SJSA1 (cell line): ENCODE measurements at regions not wholly inside any gene's neighbourhood (a gene's known extent, or its start where the extent isn't known, plus 50 kb on each side); places are given as distances from the start of the nearest gene placed in this dataset.
"Not testable (repeated sequence)": the region's sequence is repeated elsewhere in the genome, so short reads cannot be mapped to it uniquely, and the experiment has no call there.

Experiments used
- DNase-seq, 2 experiments: peaks; one replicate each; pipeline ENCODE4 v3.0.0-alpha.2; 2015 to 2020; ENCODE audit warnings: low spot score in 2 of 2, low read depth in 1 of 2
- H3K27ac ChIP-seq: fragments of 250-450 bp; sonication (Bioruptor Pico); 2 replicates; pipeline ENCODE4 v1.5.1; 2020; ENCODE audit warnings: mild to moderate bottlenecking, moderate library complexity
- H3K27me3 ChIP-seq: fragments of 250-450 bp; sonication (Bioruptor Pico); replicated peaks from 2 replicates; pipeline ENCODE4 v1.5.1; 2020; ENCODE audit warnings: mild to moderate bottlenecking, moderate library complexity
- H3K36me3 ChIP-seq: fragments of 250-450 bp; sonication (Bioruptor Pico); 2 replicates; pipeline ENCODE4 v1.5.1; 2020; ENCODE audit warnings: mild to moderate bottlenecking
- H3K4me1 ChIP-seq: fragments of 250-450 bp; sonication (Bioruptor Pico); replicated peaks from 2 replicates; pipeline ENCODE4 v1.6.1; 2021; ENCODE audit warnings: mild to moderate bottlenecking
- H3K4me3 ChIP-seq: fragments of 250-450 bp; sonication (Bioruptor Pico); 2 replicates; pipeline ENCODE4 v1.5.1; 2020; ENCODE audit warnings: mild to moderate bottlenecking
- H3K9me3 ChIP-seq: fragments of 250-450 bp; sonication (Bioruptor Pico); replicated peaks from 2 replicates; pipeline ENCODE4 v1.5.1; 2020; ENCODE audit warnings: mild to moderate bottlenecking

DNA sequence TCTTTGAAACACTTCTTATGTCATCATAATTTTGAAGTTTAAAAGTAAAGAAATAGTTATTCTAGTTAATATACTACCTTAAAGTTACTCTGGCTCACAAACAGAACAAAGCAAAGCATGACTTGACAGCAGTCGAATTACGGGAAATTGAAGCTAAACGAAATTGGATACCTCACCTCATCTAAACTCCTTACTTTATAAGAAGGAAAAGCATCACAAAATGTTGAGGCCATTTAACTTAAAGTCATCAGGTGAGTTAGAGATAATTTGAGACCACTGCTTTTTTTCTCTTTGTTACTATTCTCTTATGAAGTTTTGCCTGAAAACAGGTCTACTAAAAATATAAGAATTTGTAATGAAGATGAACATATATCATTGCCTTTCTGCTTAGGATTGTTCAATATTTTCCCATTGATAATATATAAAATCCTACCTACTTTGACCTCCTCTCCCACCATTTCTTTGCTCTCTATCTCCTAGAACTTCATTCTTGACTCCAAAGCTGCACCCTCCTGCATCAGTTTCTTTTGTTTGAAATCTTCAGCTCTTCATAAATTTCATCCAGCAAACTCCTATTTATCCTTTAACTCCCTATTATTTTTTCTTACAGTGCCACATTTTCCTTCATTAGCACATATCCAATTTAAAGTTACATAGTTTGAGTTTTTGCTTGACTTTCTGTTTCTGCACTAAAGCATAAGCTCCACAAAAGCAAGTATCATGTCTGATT, 510.7 kb upstream of the ZNF337 start:
- DNase-seq, result no peak
- Histone ChIP-seq H3K4me1 (peaks cover 8% of the 10 kb centered on the region), H3K27ac (no peak overlapping the region), H3K9me3 (peaks cover 6% of the 10 kb centered on the region), H3K4me3 (no peak overlapping the region), H3K27me3 (peaks cover 17% of the 10 kb centered on the region), H3K36me3 (no peaks in the 10 kb centered on the region)

DNA sequence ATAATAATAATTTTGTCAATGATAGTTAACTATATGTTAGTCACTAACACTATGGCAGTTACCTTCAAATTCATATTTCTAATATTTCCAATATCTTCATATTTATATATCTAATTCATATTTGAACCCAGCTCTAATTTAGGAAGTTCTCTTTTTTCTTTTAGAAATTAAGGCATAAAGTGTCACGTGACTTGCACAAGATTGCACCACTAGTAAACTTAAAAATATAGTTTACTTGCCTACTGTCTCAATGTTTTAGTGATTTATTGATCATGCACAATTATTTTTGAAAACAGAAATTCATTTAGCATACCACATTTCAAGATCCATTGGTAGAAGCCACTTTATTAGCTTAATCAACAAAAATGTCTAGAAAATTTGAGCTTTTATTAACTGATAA, 508.7 kb upstream of the ZNF337 start:
- DNase-seq, result no peak
- Histone ChIP-seq H3K36me3 (no peaks in the 10 kb centered on the region), H3K4me3 (no peak overlapping the region), H3K4me1 (peaks cover 8% of the 10 kb centered on the region), H3K27ac (no peak overlapping the region), H3K27me3 (peaks cover 17% of the 10 kb centered on the region), H3K9me3 (peaks cover 6% of the 10 kb centered on the region)

DNA sequence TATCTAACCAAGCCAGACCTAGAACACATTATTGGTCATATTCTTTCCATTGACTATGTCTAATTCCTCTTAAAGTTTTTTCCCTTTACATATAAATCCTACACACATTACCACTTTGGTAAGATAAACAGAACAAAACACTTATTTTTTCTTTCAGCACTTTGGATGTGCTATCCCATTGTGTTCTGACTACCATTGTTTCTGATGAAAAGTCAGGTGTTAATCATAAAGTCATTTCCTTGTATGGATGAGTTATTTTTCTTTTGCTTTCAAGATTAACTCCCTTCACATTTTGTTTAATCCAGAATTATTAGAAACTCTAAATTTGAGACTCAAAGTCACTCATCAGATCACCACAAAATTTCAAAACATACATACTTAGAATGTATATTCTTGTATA, 504.4 kb upstream of the ZNF337 start:
- not testable (repeated sequence) for H3K27me3 ChIP-seq, H3K9me3 ChIP-seq, H3K27ac ChIP-seq, H3K36me3 ChIP-seq, H3K4me3 ChIP-seq, DNase-seq, H3K4me1 ChIP-seq

DNA sequence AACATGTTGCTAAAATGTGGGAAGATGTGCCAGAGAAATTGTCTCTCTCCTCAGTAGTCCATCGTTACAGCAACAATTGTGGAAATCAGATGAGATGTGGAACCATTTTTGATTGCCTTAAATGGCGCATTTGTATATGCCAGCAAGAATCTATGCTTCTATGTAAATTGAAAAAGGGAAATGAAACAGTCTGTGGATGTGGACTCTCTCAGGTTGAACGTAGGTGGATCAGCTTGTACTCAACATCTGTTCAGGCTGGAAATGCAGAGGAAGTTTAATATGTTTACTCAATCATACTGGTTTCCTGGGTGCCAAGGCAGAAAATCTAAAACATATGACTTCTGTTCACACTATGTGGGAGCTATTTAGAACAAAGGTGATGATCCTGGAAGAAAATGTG, 490.7 kb upstream of the ZNF337 start:
- not testable (repeated sequence) for H3K36me3 ChIP-seq, H3K9me3 ChIP-seq, H3K4me3 ChIP-seq, H3K27me3 ChIP-seq, H3K4me1 ChIP-seq, H3K27ac ChIP-seq, DNase-seq

DNA sequence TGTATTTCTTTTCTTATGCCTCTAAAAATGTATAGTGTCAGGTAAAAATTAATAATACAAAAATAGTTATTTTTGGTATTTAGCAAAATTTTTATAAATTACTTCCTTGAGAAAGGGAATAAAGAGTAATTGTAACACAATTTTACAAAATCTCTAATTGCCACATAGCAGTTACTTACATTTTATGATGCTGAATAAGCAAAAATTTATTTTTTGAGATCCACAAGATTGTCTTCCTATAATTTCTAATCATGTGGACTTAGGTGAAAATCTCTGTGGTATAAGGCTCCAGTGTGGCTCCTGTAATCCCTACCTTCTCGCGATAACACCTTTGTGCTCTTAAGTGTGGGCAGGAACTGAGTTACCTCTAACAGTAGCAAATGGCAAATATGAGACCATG, 487.1 kb upstream of the ZNF337 start:
- H3K36me3 ChIP-seq, H3K4me1 ChIP-seq, H3K4me3 ChIP-seq, H3K9me3 ChIP-seq, DNase-seq, H3K27ac ChIP-seq, H3K27me3 ChIP-seq: not testable (repeated sequence)

DNA sequence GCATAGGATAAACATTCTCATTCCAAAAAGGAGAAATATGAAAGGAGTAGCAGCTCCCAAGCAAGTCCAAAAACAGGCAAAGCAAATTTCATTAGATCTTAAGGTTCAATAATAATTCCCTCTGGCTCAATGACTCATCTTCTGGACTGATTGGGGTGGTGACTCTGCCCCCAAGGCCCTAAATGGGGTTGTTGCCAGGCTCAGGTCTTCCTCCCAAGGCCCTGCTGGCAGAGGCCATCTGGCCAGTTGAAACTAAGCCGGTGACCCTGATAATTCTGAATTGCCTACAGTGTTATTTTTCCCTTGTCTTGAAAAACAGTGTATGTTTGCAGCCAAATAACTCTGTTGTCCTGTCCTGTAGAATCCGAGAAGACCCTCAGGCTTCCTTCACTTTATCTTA, 484.7 kb upstream of the ZNF337 start:
- not testable (repeated sequence) for H3K4me3 ChIP-seq, H3K27ac ChIP-seq, H3K36me3 ChIP-seq, H3K9me3 ChIP-seq, DNase-seq, H3K4me1 ChIP-seq, H3K27me3 ChIP-seq

DNA sequence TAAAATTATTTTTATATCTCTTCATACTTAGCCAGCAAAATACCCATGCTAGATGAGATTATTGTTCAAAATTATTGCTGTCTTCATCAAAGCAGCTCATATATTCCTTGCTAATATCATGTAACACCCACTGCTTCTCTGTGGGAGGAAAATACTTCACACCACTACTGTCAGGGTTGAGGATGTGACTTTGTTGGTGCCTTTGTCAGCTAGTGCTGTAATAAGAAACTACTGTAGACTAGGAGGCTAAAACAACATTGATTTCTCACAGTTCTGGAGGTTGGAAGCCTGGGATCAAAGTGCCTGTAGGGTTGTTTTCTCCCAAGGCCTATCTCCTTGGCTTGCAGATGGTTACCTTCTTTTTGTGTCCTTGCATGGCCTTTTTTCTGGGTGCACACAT, 475.2 kb upstream of the ZNF337 start:
- H3K4me1 ChIP-seq, H3K9me3 ChIP-seq, H3K27me3 ChIP-seq, DNase-seq, H3K36me3 ChIP-seq, H3K4me3 ChIP-seq, H3K27ac ChIP-seq: not testable (repeated sequence)

DNA sequence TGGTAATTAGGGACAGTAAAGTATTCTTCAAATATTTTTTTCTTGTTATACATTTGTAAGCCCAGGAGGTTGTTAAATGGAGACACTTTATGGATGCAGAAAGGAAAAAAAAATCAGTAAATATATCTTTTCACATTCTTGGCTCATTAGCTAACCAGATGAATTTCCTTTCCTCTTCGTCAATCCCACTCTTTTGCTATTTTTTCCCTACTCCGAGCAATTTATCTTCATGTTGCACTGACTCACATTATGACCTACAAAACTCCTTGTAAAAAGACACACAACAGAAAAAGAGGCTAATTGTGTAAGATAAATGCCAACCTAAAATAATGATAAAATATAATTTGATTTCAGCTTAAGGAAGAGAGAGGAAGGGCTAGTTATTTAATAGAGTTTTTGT, 472.9 kb upstream of the ZNF337 start:
- no peak for DNase-seq
- Histone ChIP-seq H3K36me3 (no peaks in the 10 kb centered on the region), H3K9me3 (no peaks in the 10 kb centered on the region), H3K4me3 (no peak overlapping the region), H3K27ac (no peak overlapping the region), H3K27me3 (no peaks in the 10 kb centered on the region), H3K4me1 (peaks cover 22% of the 10 kb centered on the region)

DNA sequence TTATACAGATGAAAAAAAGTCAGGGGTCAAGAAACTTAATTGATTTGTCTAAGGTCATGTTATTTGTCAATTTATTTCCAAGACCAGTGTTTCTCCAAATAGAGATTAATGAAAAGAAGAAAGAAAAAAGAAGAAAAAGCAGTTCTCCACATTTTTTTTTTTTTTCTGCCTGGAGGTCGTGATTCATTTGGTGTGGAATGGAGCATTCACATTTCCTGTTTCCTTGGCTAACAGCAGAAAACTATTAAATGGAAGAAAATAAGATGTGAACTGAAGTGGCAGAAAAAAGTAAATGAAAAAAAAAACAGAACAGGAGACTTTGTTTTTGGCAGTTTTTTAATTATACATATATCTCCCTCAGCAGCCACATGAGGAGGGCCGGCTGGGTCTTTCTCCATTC, 470.8 kb upstream of the ZNF337 start:
- peak in 1 of 2 experiments; percentile 57 for DNase-seq
- H3K4me1 ChIP-seq, result peaks cover 36% of the 10 kb centered on the region
- no peaks in the 10 kb centered on the region for H3K9me3 ChIP-seq
- no peaks in the 10 kb centered on the region for H3K27me3 ChIP-seq
- H3K36me3 ChIP-seq, result no peaks in the 10 kb centered on the region
- H3K27ac ChIP-seq, result peak overlapping the region; percentile 64
- no peak overlapping the region for H3K4me3 ChIP-seq

DNA sequence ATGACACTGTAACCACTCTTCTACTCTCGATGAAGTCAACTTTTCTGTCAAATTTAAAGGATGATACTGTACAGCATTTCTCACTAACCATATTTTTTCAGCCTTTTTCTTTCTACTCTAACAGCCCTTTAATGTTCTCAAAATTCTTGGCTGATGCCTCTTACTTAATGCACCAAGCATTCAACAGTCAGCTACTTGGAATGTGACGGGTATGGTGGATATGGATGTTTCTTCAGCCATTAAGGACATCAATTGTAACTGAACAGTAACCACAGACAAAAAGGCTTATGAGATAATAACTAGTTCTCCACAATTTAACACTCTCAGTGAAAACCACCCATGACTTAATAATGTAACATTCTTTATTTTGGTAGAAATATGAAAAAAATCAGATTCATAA, 467.2 kb upstream of the ZNF337 start:
- Histone ChIP-seq H3K27ac (peak overlapping the region; percentile 77), H3K36me3 (no peaks in the 10 kb centered on the region), H3K4me3 (no peak overlapping the region), H3K4me1 (peaks cover 36% of the 10 kb centered on the region), H3K9me3 (no peaks in the 10 kb centered on the region), H3K27me3 (no peaks in the 10 kb centered on the region)
- peak; percentile 56 to 80 for DNase-seq

DNA sequence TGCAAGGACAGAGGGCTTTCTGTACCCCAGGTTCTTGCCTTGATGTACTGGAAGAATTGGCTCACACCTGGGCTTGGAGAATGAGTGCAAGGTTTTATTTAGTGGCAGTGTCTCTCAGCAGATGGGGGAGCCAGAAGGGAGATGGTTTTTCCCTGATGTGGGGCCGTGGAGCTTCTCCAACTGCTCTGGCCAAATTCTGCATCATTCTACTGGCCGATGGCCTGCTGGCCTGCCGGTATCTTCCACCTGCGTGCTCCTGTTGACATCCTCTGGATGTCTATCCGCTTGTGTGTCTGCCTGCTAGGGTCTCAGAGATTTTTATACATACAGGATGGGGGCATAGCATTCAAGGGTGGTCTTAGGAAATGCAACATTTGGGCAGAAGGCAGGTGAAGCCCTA, 466.5 kb upstream of the ZNF337 start:
- H3K27ac ChIP-seq, result peak overlapping the region; percentile 77
- H3K36me3 ChIP-seq, H3K9me3 ChIP-seq, DNase-seq, H3K27me3 ChIP-seq, H3K4me3 ChIP-seq: not testable (repeated sequence)
- H3K4me1 ChIP-seq, result peaks cover 36% of the 10 kb centered on the region

DNA sequence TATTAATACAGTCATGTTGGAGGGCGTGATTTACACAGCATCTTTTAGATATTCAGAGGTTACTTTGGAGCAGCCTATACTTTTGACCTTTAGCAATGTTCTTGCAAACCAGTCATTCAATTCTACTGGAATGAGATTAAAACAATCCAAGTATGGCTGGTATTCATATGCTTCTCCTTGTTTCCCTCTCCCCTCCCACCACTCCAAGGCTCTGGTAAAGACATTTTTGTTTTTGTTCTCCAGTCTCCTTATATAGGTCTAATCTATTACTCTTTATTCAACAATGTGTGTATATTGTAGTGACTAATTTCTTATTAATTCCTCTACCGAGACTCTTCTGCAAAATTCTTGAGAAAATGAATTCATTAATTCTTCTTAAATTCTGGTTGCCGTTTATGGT, 465.1 kb upstream of the ZNF337 start:
- not testable (repeated sequence) for H3K9me3 ChIP-seq, H3K27ac ChIP-seq, DNase-seq, H3K4me3 ChIP-seq, H3K36me3 ChIP-seq, H3K27me3 ChIP-seq
- peaks cover 27% of the 10 kb centered on the region for H3K4me1 ChIP-seq

DNA sequence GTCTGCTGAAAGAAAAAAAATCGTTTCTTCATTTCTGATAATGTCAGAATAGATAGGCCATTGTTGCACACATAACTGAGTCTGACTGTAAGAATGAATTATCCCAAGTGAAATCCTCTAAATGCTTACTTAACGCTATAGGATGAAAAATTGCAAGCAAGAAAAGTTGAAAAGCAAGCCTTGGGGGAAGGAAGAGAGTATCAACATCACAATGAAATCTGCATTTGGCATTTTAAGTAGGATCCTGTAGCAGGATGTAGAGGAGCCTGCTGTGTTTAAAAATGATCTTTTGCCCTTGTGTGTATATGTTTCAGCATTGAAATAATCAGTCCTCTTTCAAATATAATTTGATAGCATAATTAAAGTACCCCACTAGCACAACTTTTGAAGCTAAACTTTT, 464.3 kb upstream of the ZNF337 start:
- H3K9me3 ChIP-seq, H3K4me3 ChIP-seq, H3K27ac ChIP-seq, H3K27me3 ChIP-seq, DNase-seq, H3K36me3 ChIP-seq: not testable (repeated sequence)
- H3K4me1 ChIP-seq, result peaks cover 19% of the 10 kb centered on the region

DNA sequence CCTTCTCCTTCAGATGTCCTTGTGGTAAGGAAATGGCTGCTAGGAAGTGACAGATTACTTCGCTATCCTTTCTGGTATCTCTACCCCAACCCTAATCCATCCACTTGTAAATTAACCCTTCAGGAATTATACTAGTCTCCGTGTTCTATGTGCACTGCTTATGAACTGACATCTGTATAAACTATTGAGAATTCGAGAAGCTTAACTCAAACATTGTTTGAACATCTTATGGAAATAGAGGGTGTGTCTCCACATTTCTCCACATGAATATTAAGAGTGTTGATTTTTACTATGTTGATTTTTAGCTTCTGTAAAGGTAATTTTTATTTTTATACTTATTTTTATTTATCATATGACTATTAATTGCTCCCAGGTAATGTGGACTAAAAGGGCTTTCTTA, 457.6 kb upstream of the ZNF337 start:
- Histone ChIP-seq H3K27me3 (no peaks in the 10 kb centered on the region), H3K4me3 (no peak overlapping the region), H3K36me3 (no peaks in the 10 kb centered on the region), H3K9me3 (no peaks in the 10 kb centered on the region), H3K27ac (no peak overlapping the region), H3K4me1 (no peaks in the 10 kb centered on the region)
- no peak for DNase-seq
